ENCODE measurements at regions not wholly inside any gene's neighbourhood (a gene's known extent, or its start where the extent isn't known, plus 50 kb on each side); places are given as distances from the start of the nearest gene placed in this dataset.

GRCh38 chr4:177190995-177191580 is 118.6 kb upstream of the NEIL3 start:
- ChIA-PET CTCF (interaction anchor here (1.0 kb wide), 1 partner anchor 24 kb away, joined by 3 read pairs; no protein-coding TSS in a partner anchor), POLR2A (no interaction called here)
- dilution Hi-C loops (cut with MboI; ENCODE audit: extremely low pct_ligation_motif_present, low sequenced_read_pairs) (no loop called here), intact Hi-C loops (cut with micrococcal nuclease) (no loop called here)
- H3K9ac ChIP-seq (replicated peaks; ENCODE audit: extremely low read depth, insufficient read depth, low read length) = no peak overlapping the region
- no peaks in the 10 kb centered on the region for H3K79me2 ChIP-seq (ENCODE audit: control insufficient read depth, insufficient read depth, low read length)
- H3K27ac ChIP-seq (ENCODE audit: insufficient read depth, low read depth, low read length) = no peak overlapping the region
- no peaks in the 10 kb centered on the region for H3K9me3 ChIP-seq (replicated peaks; ENCODE audit: control insufficient read depth, insufficient read depth, low read length)
- no peak overlapping the region for H2AFZ ChIP-seq (ENCODE audit: low read depth, low read length)
- no peak for TF ChIP-seq CTCF (IDR thresholded peaks at IDR 0.05; ENCODE audit: extremely low read depth in 1 of 2, insufficient read depth in 1 of 2, low read depth in 1 of 2, low read length in 2 of 2)
- TF ChIP-seq MAX (IDR thresholded peaks at IDR 0.05; ENCODE audit: insufficient read depth, insufficient read length) = no peak
- no peak for TF ChIP-seq FOS (IDR thresholded peaks at IDR 0.05; ENCODE audit: borderline replicate concordance, insufficient read depth, low read length)
- TF ChIP-seq POLR2A (IDR thresholded peaks at IDR 0.05; ENCODE audit: low read depth, low read length) = no peak
- TF ChIP-seq EZH2 (IDR thresholded peaks at IDR 0.05; ENCODE audit: borderline replicate concordance, low read depth, low read length, severe bottlenecking) = no peak
- no peak for TF ChIP-seq POLR2AphosphoS5 (IDR thresholded peaks at IDR 0.05; ENCODE audit: insufficient read depth, low read depth, low read length)
- TF ChIP-seq GATA2 (IDR thresholded peaks at IDR 0.05; ENCODE audit: insufficient read depth, insufficient read length, low read depth, low read length) = no peak
- TF ChIP-seq MYC (IDR thresholded peaks at IDR 0.05; ENCODE audit: low read depth, low read length) = no peak
- no peak for TF ChIP-seq JUN (IDR thresholded peaks at IDR 0.05; ENCODE audit: borderline replicate concordance, insufficient read depth, insufficient read length, low read depth)
- H3K36me3 ChIP-seq (ENCODE audit: control insufficient read depth in 2 of 2, extremely low read depth in 1 of 2, insufficient read depth in 2 of 2, low read length in 2 of 2) = no peaks in the 10 kb centered on the region
- no peak overlapping the region for H3K4me3 ChIP-seq (replicated peaks in 1 of 3; ENCODE audit: insufficient read depth in 1 of 3, low read depth in 1 of 3, low read length in 3 of 3)
- no TSS peak for BruUV-seq (replicated peaks)
- no peak for FAIRE-seq
- no peak for DNase-seq (ENCODE audit: low read depth, low spot score)
- H3K4me1 ChIP-seq (ENCODE audit: control insufficient read depth, extremely low read depth, insufficient read depth, low read length) = no peaks in the 10 kb centered on the region
- H3K27me3 ChIP-seq (ENCODE audit: control insufficient read depth in 2 of 2, insufficient read depth in 2 of 2, low read length in 2 of 2) = no peaks in the 10 kb centered on the region
- no peak overlapping the region for H3K4me2 ChIP-seq (ENCODE audit: insufficient read depth, low read length)
- H3K9me1 ChIP-seq (replicated peaks; ENCODE audit: control insufficient read depth, extremely low read depth, insufficient read depth, low read length) = no peaks in the 10 kb centered on the region
- H4K20me1 ChIP-seq (replicated peaks; ENCODE audit: control insufficient read depth, extremely low read depth, insufficient read depth, low read length) = no peaks in the 10 kb centered on the region
